GM23338 (cell line): ENCODE measurements at regions not wholly inside any gene's neighbourhood (a gene's known extent, or its start where the extent isn't known, plus 50 kb on each side); places are given as distances from the start of the nearest gene placed in this dataset.
A peak's percentile ranks its signal among the peaks of the same experiment; 100 is the strongest.

ENCODE experiments used
- ATAC-seq: fragments of 200-7000 bp; cut with Tn5 transposase; 3 replicates; pipeline ENCODE4 v1.9.1; 2020
- DNase-seq: peaks from one replicate; pipeline ENCODE4 v3.0.0-alpha.2; 2015; ENCODE audit warnings: low spot score
- H2AFZ ChIP-seq: fragments of 200-600 bp; sonication (generic); 2 replicates; pipeline ENCODE4 v1.8.0; 2016; ENCODE audit warnings: antibody characterized with exemption, mild to moderate bottlenecking, moderate library complexity
- H3F3A ChIP-seq: fragments of 200-600 bp; sonication (generic); replicated peaks from 2 replicates; pipeline ENCODE4 v1.8.0; 2017; ENCODE audit warnings: antibody characterized with exemption, mixed run types, low read depth
- H3K27ac ChIP-seq: fragments of 200-600 bp; sonication (generic); 2 replicates; pipeline ENCODE4 v1.6.1; 2016; ENCODE audit warnings: low read depth
- H3K27me3 ChIP-seq: fragments of 200-600 bp; sonication (generic); 2 replicates; pipeline ENCODE4 v1.8.0; 2016; ENCODE audit warnings: mild to moderate bottlenecking, mixed run types, moderate library complexity; ENCODE audit not compliant: insufficient read depth
- H3K36me3 ChIP-seq: fragments of 200-600 bp; sonication (generic); 2 replicates; pipeline ENCODE4 v1.8.0; 2016; ENCODE audit warnings: mild to moderate bottlenecking; ENCODE audit not compliant: insufficient read depth
- H3K4me1 ChIP-seq: fragments of 200-600 bp; sonication (generic); 2 replicates; pipeline ENCODE4 v1.8.0; 2016; ENCODE audit warnings: mild to moderate bottlenecking, moderate library complexity; ENCODE audit not compliant: insufficient read depth
- H3K4me2 ChIP-seq: fragments of 200-600 bp; sonication (generic); 2 replicates; pipeline ENCODE4 v1.7.1; 2017; ENCODE audit warnings: mixed run types
- H3K4me3 ChIP-seq: fragments of 200-600 bp; sonication (generic); 2 replicates; pipeline ENCODE4 v1.6.1; 2016; ENCODE audit warnings: mixed run types
- H3K79me2 ChIP-seq: fragments of 200-600 bp; sonication (generic); replicated peaks from 2 replicates; pipeline ENCODE4 v1.8.0; 2017; ENCODE audit warnings: mild to moderate bottlenecking; ENCODE audit not compliant: insufficient read depth
- H3K9me2 ChIP-seq: fragments of 200-600 bp; sonication (generic); 2 replicates; pipeline ENCODE4 v1.8.0; 2017; ENCODE audit not compliant: insufficient read depth
- H4K20me1 ChIP-seq: fragments of 200-600 bp; sonication (generic); replicated peaks from 2 replicates; pipeline ENCODE4 v1.8.0; 2017; ENCODE audit warnings: mild to moderate bottlenecking; ENCODE audit not compliant: insufficient read depth
- H3K27ac Mint-ChIP-seq: 2 replicates; pipeline ENCODE4 v1.8.0; 2020; ENCODE audit warnings: inconsistent platforms, mild to moderate bottlenecking, moderate library complexity, mixed read lengths
- H3K27me3 Mint-ChIP-seq: 3 replicates; pipeline ENCODE4 v1.8.0; 2022; ENCODE audit warnings: low read depth, mild to moderate bottlenecking, moderate library complexity, mixed read lengths, inconsistent platforms; ENCODE audit not compliant: insufficient read depth, poor library complexity
- H3K36me3 Mint-ChIP-seq: 3 replicates; pipeline ENCODE4 v1.8.0; 2021; ENCODE audit warnings: low read depth, mild to moderate bottlenecking, inconsistent platforms, moderate library complexity, mixed read lengths
- H3K4me1 Mint-ChIP-seq: 3 replicates; pipeline ENCODE4 v1.8.0; 2020; ENCODE audit warnings: mild to moderate bottlenecking, inconsistent platforms, mixed read lengths
- H3K4me3 Mint-ChIP-seq: 3 replicates; pipeline ENCODE4 v1.8.0; 2021; ENCODE audit warnings: moderate library complexity, mild to moderate bottlenecking, inconsistent platforms, mixed read lengths
- H3K9me3 Mint-ChIP-seq: 3 replicates; pipeline ENCODE4 v1.8.0; 2020; ENCODE audit warnings: moderate library complexity, mild to moderate bottlenecking, inconsistent platforms, mixed read lengths
- CREB1 ChIP-seq: fragments of 250-450 bp; sonication (Bioruptor Pico); IDR thresholded peaks from 2 replicates; pipeline ENCODE4 v1.5.0; 2020; ENCODE audit warnings: low read depth, mild to moderate bottlenecking, moderate library complexity
- CTCF ChIP-seq, 2 experiments: fragments of 200-600 bp in 1 of 2; sonication (generic) in 1 of 2; conservative IDR thresholded peaks; 2 replicates each; pipeline versions ENCODE4 v1.5.1 to v1.6.1; 2016 to 2017; ENCODE audit warnings: antibody characterized with exemption in 2 of 2, low read depth in 2 of 2, mild to moderate bottlenecking in 2 of 2, moderate library complexity in 1 of 2
- EZH2 ChIP-seq: fragments of 200-600 bp; sonication (generic); IDR thresholded peaks from one replicate; pipeline ENCODE4 v1.8.0; 2017; ENCODE audit warnings: antibody characterized with exemption, mild to moderate bottlenecking, low read depth; ENCODE audit not compliant: unreplicated experiment
- EZH2phosphoT487 ChIP-seq: fragments of 200-600 bp; sonication (generic); IDR thresholded peaks from one replicate; pipeline ENCODE4 v1.8.1; 2018; ENCODE audit warnings: antibody characterized with exemption; ENCODE audit not compliant: unreplicated experiment
- POLR2AphosphoS5 ChIP-seq: IDR thresholded peaks from 2 replicates; pipeline ENCODE4 v1.6.1; 2016; ENCODE audit warnings: antibody characterized with exemption, low read depth
- STAT1 ChIP-seq: IDR thresholded peaks from one replicate; pipeline ENCODE4 v1.6.1; 2016; ENCODE audit warnings: antibody characterized with exemption; ENCODE audit not compliant: unreplicated experiment
- ZNF114 ChIP-seq: fragments of 250-450 bp; sonication (Bioruptor Pico); IDR thresholded peaks from 2 replicates; pipeline ENCODE4 v1.5.0; 2020; ENCODE audit warnings: mild to moderate bottlenecking, moderate library complexity
- ZNF331 ChIP-seq: fragments of 250-450 bp; sonication (Bioruptor Pico); IDR thresholded peaks from 2 replicates; pipeline ENCODE4 v1.5.0; 2020; ENCODE audit warnings: low read depth, mild to moderate bottlenecking, moderate library complexity
- TF ChIP-seq, protein P1 (sequence below): fragments of 250-450 bp; sonication (Bioruptor Pico); IDR thresholded peaks from 2 replicates; pipeline ENCODE4 v1.5.0; 2020; ENCODE audit warnings: mild to moderate bottlenecking, moderate library complexity
- TF ChIP-seq, protein P2 (sequence below): IDR thresholded peaks from 2 replicates; pipeline ENCODE4 v1.6.1; 2016; ENCODE audit warnings: antibody characterized with exemption

DNA sequence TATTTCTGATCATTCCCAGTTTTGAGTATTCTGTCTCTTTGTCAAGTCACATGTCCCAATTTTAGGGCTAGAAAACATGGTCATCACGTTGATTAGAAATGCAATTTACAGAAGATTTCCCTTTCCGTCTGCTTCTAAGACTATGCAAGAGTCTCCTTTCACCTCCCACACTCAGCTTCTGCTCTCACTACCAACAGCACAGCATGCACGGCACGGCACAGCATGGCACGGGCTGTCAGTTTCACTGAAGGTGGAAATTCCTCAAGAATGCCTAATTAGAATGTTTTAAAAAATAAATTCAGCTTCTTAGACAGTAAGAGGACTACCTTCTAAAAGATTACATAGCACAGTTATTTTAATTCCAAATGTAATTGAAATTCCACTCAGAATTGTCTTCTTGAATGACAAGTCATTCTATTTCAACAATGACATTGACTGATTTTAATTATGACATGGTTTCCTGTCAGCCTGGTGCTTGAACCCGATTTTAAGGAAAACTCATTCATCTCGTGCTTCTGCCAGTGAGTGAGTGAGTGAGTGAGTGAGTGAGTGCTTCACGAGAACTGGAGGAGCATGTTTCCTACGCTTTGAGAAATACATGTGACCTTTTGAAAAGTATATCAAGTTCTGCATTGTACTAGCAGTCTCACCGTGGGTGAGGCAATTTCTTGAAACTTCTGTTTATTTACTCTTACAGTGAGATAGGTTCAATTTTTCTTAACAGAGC lies 124.8 kb upstream of the SORBS2 start:
- H3K27ac Mint-ChIP-seq, result no peak overlapping the region
- H3K4me1 Mint-ChIP-seq, result peaks cover 14% of the 10 kb centered on the region
- ATAC-seq (no peak), DNase-seq (no peak)
- H3K79me2 ChIP-seq, result no peaks in the 10 kb centered on the region
- no peak overlapping the region for H3K27ac ChIP-seq
- no peaks in the 10 kb centered on the region for H3K36me3 Mint-ChIP-seq
- no peaks in the 10 kb centered on the region for H3K9me3 Mint-ChIP-seq
- H3K36me3 ChIP-seq, result no peaks in the 10 kb centered on the region
- H3K4me2 ChIP-seq, result no peak overlapping the region
- no peaks in the 10 kb centered on the region for H4K20me1 ChIP-seq
- H3F3A ChIP-seq, result no peaks in the 10 kb centered on the region
- no peaks in the 10 kb centered on the region for H3K4me1 ChIP-seq
- no peak overlapping the region for H3K4me3 Mint-ChIP-seq
- no peaks in the 10 kb centered on the region for H3K27me3 Mint-ChIP-seq
- peak overlapping the region; percentile 87; the same call in 1 of the 2 replicates for H2AFZ ChIP-seq
- no peak for TF ChIP-seq POLR2AphosphoS5
- TF ChIP-seq, protein P1, sequence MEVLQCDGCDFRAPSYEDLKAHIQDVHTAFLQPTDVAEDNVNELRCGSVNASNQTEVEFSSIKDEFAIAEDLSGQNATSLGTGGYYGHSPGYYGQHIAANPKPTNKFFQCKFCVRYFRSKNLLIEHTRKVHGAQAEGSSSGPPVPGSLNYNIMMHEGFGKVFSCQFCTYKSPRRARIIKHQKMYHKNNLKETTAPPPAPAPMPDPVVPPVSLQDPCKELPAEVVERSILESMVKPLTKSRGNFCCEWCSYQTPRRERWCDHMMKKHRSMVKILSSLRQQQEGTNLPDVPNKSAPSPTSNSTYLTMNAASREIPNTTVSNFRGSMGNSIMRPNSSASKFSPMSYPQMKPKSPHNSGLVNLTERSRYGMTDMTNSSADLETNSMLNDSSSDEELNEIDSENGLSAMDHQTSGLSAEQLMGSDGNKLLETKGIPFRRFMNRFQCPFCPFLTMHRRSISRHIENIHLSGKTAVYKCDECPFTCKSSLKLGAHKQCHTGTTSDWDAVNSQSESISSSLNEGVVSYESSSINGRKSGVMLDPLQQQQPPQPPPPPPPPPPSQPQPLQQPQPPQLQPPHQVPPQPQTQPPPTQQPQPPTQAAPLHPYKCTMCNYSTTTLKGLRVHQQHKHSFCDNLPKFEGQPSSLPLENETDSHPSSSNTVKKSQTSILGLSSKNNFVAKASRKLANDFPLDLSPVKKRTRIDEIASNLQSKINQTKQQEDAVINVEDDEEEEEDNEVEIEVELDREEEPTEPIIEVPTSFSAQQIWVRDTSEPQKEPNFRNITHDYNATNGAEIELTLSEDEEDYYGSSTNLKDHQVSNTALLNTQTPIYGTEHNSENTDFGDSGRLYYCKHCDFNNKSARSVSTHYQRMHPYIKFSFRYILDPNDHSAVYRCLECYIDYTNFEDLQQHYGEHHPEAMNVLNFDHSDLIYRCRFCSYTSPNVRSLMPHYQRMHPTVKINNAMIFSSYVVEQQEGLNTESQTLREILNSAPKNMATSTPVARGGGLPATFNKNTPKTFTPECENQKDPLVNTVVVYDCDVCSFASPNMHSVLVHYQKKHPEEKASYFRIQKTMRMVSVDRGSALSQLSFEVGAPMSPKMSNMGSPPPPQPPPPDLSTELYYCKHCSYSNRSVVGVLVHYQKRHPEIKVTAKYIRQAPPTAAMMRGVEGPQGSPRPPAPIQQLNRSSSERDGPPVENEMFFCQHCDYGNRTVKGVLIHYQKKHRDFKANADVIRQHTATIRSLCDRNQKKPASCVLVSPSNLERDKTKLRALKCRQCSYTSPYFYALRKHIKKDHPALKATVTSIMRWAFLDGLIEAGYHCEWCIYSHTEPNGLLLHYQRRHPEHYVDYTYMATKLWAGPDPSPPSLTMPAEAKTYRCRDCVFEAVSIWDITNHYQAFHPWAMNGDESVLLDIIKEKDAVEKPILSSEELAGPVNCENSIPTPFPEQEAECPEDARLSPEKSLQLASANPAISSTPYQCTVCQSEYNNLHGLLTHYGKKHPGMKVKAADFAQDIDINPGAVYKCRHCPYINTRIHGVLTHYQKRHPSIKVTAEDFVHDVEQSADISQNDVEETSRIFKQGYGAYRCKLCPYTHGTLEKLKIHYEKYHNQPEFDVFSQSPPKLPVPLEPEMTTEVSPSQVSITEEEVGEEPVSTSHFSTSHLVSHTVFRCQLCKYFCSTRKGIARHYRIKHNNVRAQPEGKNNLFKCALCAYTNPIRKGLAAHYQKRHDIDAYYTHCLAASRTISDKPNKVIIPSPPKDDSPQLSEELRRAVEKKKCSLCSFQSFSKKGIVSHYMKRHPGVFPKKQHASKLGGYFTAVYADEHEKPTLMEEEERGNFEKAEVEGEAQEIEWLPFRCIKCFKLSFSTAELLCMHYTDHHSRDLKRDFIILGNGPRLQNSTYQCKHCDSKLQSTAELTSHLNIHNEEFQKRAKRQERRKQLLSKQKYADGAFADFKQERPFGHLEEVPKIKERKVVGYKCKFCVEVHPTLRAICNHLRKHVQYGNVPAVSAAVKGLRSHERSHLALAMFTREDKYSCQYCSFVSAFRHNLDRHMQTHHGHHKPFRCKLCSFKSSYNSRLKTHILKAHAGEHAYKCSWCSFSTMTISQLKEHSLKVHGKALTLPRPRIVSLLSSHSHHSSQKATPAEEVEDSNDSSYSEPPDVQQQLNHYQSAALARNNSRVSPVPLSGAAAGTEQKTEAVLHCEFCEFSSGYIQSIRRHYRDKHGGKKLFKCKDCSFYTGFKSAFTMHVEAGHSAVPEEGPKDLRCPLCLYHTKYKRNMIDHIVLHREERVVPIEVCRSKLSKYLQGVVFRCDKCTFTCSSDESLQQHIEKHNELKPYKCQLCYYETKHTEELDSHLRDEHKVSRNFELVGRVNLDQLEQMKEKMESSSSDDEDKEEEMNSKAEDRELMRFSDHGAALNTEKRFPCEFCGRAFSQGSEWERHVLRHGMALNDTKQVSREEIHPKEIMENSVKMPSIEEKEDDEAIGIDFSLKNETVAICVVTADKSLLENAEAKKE, result no peak
- TF ChIP-seq CREB1 (CRISPR knock-in tag), result no peak
- TF ChIP-seq, protein P2, sequence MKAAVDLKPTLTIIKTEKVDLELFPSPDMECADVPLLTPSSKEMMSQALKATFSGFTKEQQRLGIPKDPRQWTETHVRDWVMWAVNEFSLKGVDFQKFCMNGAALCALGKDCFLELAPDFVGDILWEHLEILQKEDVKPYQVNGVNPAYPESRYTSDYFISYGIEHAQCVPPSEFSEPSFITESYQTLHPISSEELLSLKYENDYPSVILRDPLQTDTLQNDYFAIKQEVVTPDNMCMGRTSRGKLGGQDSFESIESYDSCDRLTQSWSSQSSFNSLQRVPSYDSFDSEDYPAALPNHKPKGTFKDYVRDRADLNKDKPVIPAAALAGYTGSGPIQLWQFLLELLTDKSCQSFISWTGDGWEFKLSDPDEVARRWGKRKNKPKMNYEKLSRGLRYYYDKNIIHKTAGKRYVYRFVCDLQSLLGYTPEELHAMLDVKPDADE, result no peak
- no peak for TF ChIP-seq EZH2phosphoT487
- TF ChIP-seq CTCF (conservative IDR thresholded peaks at IDR 0.05; ENCODE audit: low read depth in 2 of 2), result no peak
- no peak for TF ChIP-seq STAT1
- no peak for TF ChIP-seq EZH2
- no peak for TF ChIP-seq ZNF114 (CRISPR knock-in tag)
- no peak for TF ChIP-seq ZNF331 (CRISPR knock-in tag)
- no peak overlapping the region for H3K4me3 ChIP-seq
- peaks cover 8% of the 10 kb centered on the region for H3K9me2 ChIP-seq
- H3K27me3 ChIP-seq, result no peaks in the 10 kb centered on the region
